ENCODE measurements at regions not wholly inside any gene's neighbourhood (a gene's known extent, or its start where the extent isn't known, plus 50 kb on each side); places are given as distances from the start of the nearest gene placed in this dataset.
"Not testable (repeated sequence)": the region's sequence is repeated elsewhere in the genome, so short reads cannot be mapped to it uniquely, and the experiment has no call there.

DNA sequence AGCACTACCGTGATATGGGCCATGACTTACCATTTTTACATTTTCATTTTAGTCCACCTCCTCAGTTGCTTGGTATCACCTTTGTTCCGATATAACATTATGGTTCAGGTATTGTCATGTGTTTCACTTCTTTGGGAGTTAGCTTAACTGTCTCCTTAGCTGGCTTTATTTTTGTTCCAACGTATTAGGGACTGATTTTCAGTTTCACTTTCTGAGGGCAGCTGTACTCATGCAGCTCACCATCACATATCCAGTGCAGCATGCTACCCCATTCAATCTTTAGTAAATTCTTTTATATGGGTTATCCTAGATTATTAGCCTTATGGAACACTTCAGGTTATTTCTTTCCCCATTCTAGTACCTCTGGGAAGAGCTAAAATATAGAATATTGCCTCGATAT, 362.2 kb upstream of the IRAK1BP1 start:
- DNase-seq (ENCODE audit: low spot score): no peak

DNA sequence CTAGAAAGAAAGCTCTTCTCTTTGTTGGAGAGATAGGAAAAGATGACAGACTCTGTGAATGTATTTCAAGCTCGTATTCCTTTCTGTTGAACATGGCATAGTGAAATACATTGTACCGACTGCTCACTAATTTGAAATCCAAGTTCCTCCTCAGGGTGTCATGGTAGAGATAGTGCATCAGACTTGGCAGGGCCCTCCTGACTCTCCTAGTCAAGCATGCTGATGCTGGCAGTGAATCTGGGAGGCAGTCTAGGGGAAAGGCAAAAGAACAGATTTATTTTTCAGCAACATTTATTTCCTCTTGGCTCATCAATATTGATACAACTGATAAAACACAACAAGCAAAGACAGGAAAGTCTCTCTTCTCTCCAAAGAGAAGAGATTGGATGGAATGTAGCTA, 356.3 kb upstream of the IRAK1BP1 start:
- no peak for DNase-seq (ENCODE audit: low spot score)

DNA sequence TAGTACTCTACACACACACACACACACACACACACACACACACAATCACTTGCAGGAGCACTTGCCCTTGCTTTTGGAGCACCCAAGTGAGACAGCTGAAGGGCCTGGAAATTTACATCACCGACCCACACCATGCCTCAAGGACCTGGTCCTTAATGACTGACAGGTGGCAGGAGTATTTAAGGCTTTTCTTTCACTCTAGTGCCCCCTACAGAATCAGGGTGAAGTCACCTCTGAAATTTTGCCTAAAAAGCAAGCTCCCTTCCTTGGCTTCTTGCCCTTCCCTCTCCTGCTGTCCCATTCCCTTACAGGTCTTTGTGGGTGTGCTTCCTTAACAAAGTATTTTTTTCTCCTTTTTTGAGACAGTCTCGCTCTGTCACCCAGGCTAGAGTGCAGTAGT, 353.5 kb upstream of the IRAK1BP1 start:
- DNase-seq (ENCODE audit: low spot score): no peak

GRCh38 chr6:78515271-78515670, 352.1 kb upstream of the IRAK1BP1 start:
- no peak for DNase-seq (ENCODE audit: low spot score)

DNA sequence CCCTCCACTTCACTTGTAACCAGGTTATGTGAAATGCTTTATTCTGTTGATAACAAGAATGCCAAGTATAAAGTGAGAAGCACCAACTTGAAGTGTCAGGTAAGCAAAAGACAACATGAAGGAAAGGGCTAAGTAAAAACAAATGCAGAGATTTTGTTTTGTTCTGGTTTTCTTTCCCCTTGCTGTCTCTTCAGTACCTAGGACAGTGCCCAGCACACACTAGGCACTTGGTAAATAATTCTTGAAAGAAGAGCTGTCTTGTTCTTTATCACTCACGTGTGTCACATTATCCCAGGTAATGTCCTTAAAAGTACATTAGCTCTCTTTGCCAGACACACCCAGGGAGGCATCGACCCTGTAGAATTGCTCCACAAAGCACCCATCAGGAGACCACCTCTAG, 350.0 kb upstream of the IRAK1BP1 start:
- DNase-seq (ENCODE audit: low spot score): no peak

GRCh38 chr6:78523622-78524021, 343.7 kb upstream of the IRAK1BP1 start:
- no peak for DNase-seq (ENCODE audit: low spot score)

DNA sequence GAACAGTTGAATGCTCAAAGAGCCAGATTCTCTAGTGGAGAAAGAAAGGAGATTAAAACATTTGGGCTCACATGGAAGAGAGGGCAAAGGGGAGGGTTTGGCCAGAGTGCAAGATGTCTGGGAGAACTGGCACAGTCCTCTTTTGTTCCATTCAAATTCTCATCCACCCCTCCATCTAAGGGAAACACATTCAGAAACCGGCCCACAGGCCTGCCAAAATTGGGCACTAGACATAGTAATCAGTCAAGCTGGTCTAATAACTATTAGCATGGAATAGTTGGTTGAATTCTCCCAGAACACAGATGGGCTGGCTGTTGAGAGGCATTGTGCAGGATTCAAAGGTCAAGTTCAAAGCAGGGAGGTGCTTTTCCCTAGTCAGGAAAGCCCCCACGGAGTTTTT, 341.4 kb upstream of the IRAK1BP1 start:
- no peak for DNase-seq (ENCODE audit: low spot score)

DNA sequence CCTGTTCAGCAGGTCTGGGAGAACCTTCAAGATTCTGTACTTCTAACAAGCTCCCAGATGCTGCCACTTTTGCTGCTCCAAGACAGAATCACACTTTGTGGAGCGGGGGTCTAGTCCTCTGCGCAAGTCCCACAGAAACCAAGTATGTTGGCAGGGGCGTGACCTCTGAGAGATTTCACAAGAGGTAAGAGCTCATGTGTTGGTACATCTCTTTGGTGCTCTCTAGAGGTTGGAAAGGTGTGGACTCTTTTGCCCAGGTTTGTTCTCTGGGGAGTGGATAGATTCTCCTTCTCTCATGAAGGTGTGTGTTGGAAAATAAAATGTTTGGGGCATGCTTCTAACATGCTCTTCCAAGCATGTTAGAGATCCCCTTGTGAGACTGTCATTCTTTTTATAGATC, 340.9 kb upstream of the IRAK1BP1 start:
- no peak for DNase-seq (ENCODE audit: low spot score)

DNA sequence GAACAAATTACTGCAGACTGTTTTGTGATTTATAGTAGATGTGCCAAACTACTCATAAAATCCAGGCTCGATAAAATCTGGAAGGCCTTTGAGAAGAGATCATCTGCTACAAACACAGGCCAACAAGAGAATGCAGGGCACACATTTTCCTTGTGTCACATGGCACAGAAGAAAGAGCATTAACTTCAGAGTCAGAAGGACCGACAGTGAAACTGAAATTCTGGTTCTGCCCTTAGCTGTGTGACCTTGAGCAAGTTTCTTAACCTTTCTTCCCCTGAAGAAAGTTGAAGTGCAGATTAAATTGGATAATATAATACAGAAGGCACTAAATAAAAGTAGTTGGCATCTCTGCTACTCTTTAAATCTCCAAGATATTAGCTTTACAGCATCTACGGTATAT, 338.4 kb upstream of the IRAK1BP1 start:
- DNase-seq (ENCODE audit: low spot score): no peak

GRCh38 chr6:78530208-78530607, 337.1 kb upstream of the IRAK1BP1 start:
- DNase-seq (ENCODE audit: low spot score): no peak

DNA sequence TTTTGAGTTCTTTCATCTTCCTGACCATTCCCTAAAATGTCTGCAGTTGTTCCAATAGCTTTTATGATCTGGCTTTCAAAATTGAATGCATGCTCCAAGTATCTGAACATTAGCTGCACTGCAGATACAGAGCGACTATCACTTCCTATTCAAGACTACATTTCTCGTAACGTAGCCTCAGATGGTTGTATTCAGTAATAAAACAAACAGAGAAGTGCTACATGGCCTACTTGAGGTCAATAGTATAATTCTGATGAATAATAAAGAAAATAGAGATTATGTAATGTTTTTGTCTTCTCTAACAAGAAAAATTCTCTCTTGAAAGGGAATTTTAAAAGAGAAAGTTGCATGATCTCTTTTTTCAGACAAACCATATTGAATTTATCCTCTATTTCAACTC, 333.9 kb upstream of the IRAK1BP1 start:
- DNase-seq (ENCODE audit: low spot score): no peak

DNA sequence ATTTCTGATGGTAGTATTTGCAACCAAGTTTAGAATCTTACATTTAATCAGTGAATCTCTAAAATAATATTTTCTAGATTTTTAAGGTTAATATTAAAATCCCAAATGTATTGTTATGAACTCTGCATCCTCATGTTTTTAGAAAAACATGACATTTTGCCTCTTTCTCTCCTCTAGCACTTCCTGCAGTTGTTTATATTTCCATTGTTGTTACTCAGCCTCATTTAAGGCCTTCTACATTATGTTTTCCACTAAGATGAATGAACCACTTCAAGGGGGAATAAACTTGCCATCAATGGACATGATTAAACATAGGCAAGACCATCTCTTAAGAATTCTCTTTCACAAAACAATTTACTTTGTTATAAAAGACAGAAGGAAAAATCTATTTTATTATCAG, 333.5 kb upstream of the IRAK1BP1 start:
- no peak for DNase-seq (ENCODE audit: low spot score)

GRCh38 chr6:78538002-78538401, 329.3 kb upstream of the IRAK1BP1 start:
- no peak for DNase-seq (ENCODE audit: low spot score)

- DNase-seq (ENCODE audit: low spot score): not testable (repeated sequence)
These were observed 319.7 kb upstream of the IRAK1BP1 start for GRCh38 chr6:78547636-78548035.

GRCh38 chr6:78551361-78551760, 316.0 kb upstream of the IRAK1BP1 start:
- no peak for DNase-seq (ENCODE audit: low spot score)

GRCh38 chr6:78552435-78552834, 314.9 kb upstream of the IRAK1BP1 start:
- DNase-seq (ENCODE audit: low spot score): no peak

DNA sequence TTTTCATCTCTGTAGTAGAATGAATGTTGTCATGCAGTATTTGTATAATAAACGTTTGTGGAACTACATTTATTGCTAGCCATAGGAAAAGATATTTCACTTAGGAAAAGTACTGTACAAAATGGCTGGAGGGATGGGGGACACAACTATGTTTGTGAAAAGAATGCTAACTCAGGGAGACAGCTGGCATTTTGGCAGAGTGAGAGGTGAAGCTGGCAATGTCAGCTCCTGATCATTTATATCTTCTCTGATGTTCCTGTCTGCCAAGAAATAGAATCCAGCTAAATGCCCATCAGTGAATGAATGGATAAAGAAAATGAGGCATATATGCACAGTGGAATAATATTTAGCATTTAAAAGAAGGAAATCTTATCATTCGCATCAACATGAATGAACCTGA, 313.0 kb upstream of the IRAK1BP1 start:
- DNase-seq (ENCODE audit: low spot score): no peak

- DNase-seq (ENCODE audit: low spot score): no peak
These were observed 308.3 kb upstream of the IRAK1BP1 start for GRCh38 chr6:78559056-78559455.

- DNase-seq (ENCODE audit: low spot score): no peak
These were observed 306.3 kb upstream of the IRAK1BP1 start for GRCh38 chr6:78561015-78561414.

GRCh38 chr6:78565997-78566396, 301.4 kb upstream of the IRAK1BP1 start:
- no peak for DNase-seq (ENCODE audit: low spot score)

- no peak for DNase-seq (ENCODE audit: low spot score)
These were observed 297.3 kb upstream of the IRAK1BP1 start for GRCh38 chr6:78570044-78570443.

GRCh38 chr6:78577585-78577984, 289.8 kb upstream of the IRAK1BP1 start:
- DNase-seq (ENCODE audit: low spot score): no peak

DNA sequence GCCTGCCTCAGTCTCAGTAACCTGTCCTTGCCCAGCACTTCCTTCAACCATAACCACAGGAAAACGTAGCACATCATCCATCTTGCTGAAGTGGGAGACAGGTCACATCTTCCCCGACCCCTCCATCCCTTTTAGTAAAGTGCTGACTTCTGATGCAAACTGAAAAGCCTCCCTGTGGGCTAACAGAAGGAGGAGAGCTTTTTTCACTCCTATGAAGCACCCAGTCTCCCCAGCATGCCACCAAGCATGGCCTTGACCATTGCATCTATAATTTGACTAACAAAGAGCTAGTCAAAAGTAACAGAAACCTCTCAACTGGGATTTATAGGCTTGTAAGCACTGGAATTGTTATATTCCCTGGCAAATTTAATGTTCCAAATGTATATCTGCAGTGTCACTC, 288.9 kb upstream of the IRAK1BP1 start:
- no peak for DNase-seq (ENCODE audit: low spot score)

DNA sequence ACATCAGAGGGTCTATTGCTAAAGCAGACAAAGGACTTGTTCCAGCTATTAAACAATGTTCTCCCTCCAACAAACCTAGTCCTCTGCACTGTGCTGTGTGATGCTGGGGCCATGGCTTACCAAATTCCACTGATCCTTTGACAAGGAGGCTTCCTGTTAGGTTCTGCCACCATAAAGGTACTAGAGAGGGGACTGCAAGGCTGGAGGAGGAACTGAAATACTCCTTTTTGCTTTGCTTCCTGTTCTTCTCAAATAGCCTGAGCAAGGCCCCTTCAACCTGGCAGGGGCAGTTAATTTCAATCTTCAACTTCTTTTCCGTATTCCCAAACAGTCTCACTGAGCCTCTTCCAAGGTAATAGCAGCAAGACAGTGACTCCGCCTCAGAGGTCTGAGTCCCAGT, 286.4 kb upstream of the IRAK1BP1 start:
- DNase-seq (ENCODE audit: low spot score): no peak

GRCh38 chr6:78583079-78583478, 284.3 kb upstream of the IRAK1BP1 start:
- DNase-seq (ENCODE audit: low spot score): no peak
